Muscle layer of duodenum (tissue), 2 donors: ENCODE measurements at regions not wholly inside any gene's neighbourhood (a gene's known extent, or its start where the extent isn't known, plus 50 kb on each side); places are given as distances from the start of the nearest gene placed in this dataset.

Source experiments
- H3K27ac ChIP-seq: one replicate; pipeline ENCODE4 v1.7.0; 2013; ENCODE audit warnings: mild to moderate bottlenecking, low read length
- H3K27me3 ChIP-seq: one replicate; pipeline ENCODE4 v1.7.0; 2013; ENCODE audit warnings: low read depth, mild to moderate bottlenecking, control low read depth, low read length
- H3K36me3 ChIP-seq, 2 donors: one replicate each; pipeline ENCODE4 v1.7.0; 2013; ENCODE audit warnings: low read length in 2 of 2, control low read depth in 1 of 2, mild to moderate bottlenecking in 1 of 2; ENCODE audit not compliant: insufficient read depth in 2 of 2, control insufficient read depth in 1 of 2
- H3K4me1 ChIP-seq, 2 donors: one replicate each; pipeline ENCODE4 v1.7.0; 2013; ENCODE audit warnings: low read length in 2 of 2, mild to moderate bottlenecking in 2 of 2, control low read depth in 1 of 2, moderate library complexity in 1 of 2; ENCODE audit not compliant: insufficient read depth in 2 of 2, control insufficient read depth in 1 of 2
- H3K4me3 ChIP-seq, 2 donors: one replicate each; pipeline ENCODE4 v1.7.0; 2013; ENCODE audit warnings: low read length in 2 of 2, low read depth in 1 of 2, mild to moderate bottlenecking in 1 of 2
- H3K9me3 ChIP-seq, 2 donors: one replicate each; pipeline ENCODE4 v1.7.0; 2013; ENCODE audit warnings: low read length in 2 of 2, control low read depth in 1 of 2, mild to moderate bottlenecking in 1 of 2; ENCODE audit not compliant: control insufficient read depth in 1 of 2
- donor health status: healthy.

DNA sequence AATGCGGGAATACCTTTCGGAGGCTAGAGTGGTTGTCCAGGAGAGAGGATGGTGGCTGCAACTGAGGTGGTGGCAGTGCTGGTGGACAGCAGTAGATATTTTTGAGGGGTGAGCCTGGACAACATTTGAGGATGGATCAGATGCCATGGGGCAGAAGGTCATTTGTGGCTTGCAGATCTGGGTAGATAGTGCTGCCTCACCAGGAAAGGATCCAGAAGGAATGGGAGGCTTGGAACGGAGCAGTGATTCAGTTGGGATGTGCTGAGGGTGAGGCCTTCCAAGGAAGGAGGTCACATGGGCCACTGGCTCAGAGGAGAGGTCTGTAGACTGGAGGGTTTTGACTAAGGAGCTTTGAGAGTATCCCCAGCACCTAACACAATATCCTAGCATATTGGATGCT is 110.8 kb upstream of the KAZN start:
- Histone ChIP-seq H3K36me3 (no peaks in the 10 kb centered on the region), H3K27ac (no peak overlapping the region), H3K4me3 (no peak overlapping the region), H3K9me3 (no peaks in the 10 kb centered on the region), H3K4me1 (peaks cover 9 to 16% of the 10 kb centered on the region in 2 donors), H3K27me3 (no peaks in the 10 kb centered on the region)

DNA sequence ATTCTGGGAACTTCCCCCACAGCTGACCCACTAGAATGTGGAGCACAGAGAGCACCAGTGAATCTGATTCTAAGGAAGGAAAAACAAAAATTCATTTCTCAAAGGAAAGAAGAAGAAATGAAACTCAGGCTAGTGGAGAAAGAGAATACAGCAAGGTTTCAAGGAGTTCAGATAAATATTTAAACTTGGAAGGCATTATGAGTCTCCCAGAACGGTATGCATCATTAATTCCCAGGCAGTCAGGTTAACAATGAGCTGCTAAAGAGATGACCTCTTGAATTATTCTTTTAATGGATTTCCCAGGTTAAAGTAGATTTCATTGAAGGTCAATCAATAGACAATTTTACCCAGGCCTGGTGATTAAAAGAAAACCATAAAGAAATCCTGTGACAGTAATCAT is 103.6 kb upstream of the KAZN start:
- H3K4me3 ChIP-seq: no peak overlapping the region
- H3K36me3 ChIP-seq: no peaks in the 10 kb centered on the region
- H3K9me3 ChIP-seq: no peaks in the 10 kb centered on the region
- peaks cover 0 to 13% of the 10 kb centered on the region in 2 donors for H3K4me1 ChIP-seq
- no peaks in the 10 kb centered on the region for H3K27me3 ChIP-seq
- no peak overlapping the region for H3K27ac ChIP-seq

DNA sequence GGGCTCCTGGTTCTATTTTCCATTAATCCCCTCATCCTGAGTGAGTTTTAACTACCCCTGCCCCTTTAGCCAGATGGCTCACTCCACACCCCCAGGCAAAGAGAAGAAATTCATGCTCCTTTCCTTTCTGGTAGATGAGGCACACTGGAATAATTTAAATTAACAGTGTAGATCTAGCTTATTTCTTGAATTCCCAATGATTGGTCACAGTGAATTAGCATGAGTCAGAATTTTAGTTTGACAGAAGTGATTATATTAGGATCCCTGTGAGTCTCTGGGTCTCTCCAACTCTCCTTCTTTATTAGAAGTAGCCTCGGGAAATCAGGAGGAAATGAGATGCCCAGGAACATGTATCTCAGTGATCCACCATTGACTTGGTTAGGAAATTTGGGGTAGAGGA is 103.1 kb upstream of the KAZN start:
- Histone ChIP-seq H3K27me3 (no peaks in the 10 kb centered on the region), H3K36me3 (no peaks in the 10 kb centered on the region), H3K4me3 (no peak overlapping the region), H3K9me3 (no peaks in the 10 kb centered on the region), H3K4me1 (peaks cover 0 to 13% of the 10 kb centered on the region in 2 donors), H3K27ac (no peak overlapping the region)

DNA sequence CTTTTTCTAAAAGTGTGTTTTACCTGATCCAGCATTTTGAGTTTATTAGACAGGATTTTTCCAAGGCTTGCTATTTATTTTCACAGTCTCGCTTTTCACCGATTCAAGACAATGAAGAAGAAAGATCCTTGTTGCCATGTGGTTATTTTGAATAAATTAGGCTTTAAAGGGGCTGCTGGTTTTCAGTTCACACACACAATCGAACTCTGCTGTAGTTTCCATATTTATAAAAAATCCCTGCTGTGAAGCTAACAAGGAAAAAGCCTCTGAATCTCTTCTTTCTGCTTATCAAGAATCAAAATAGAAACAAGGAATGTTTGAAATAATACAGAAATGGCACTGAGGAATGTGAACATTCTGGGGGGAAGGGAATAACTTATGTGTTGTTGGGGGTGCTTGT is 102.5 kb upstream of the KAZN start:
- H3K36me3 ChIP-seq: no peaks in the 10 kb centered on the region
- H3K9me3 ChIP-seq: no peaks in the 10 kb centered on the region
- H3K4me3 ChIP-seq: no peak overlapping the region
- no peaks in the 10 kb centered on the region for H3K27me3 ChIP-seq
- peaks cover 0 to 13% of the 10 kb centered on the region in 2 donors for H3K4me1 ChIP-seq
- no peak overlapping the region for H3K27ac ChIP-seq

DNA sequence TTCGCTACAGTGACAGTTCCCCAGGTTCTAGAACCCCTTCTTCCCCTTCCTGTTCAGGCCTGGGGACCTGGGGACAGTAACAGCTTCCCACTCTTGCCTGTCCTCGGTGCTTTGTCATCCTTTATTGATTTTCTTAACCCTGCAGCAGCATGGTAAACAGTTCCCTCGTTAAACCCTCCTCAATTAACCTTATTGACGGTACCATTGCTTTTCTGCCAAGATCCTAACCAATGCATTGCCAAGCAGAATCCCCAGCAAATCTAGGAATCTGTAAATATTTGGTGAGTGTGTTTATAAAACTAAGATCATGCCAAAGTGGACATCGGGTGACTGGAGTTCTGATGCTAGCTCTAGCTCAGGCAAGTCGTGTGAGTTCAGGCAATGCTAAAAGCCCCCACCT is 99.6 kb upstream of the KAZN start:
- Histone ChIP-seq H3K4me1 (peaks cover 0 to 13% of the 10 kb centered on the region in 2 donors), H3K9me3 (no peaks in the 10 kb centered on the region), H3K27me3 (no peaks in the 10 kb centered on the region), H3K4me3 (no peak overlapping the region), H3K36me3 (no peaks in the 10 kb centered on the region), H3K27ac (no peak overlapping the region)

DNA sequence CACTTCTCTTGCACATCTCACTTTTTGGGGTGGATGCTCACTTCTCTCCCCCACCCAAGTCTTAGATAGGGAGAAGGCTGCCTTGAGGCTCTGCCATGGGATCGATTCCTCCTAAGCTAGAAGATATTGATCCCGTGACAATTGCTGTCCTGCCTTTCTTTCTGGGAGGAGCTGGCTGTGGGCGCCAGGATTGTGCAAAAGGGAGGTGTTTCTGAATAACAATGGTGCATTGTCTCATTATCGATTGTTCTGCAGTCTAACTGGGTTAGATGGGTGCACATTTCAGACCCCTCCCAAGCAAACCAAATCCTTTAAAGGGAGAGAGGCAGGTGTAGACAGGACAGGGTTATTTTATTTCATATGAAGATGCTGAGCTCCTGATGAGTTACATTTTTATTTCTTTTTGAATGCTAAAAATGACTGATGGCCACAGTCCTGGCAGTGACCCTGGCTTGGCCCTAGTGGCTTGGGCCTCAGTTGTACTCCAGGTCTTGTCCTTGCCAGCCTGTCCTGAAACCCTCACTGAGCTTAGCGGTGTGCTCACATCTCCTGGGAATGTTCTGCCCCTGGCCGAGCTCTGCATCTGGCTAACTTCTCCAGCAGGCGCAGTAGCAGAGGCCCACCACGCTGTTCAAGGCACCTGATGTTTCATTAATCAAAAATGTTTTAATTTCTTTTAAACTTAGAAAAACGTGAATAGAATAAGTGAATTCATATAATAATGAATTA is 99.0 kb upstream of the KAZN start:
- no peaks in the 10 kb centered on the region for H3K9me3 ChIP-seq
- no peaks in the 10 kb centered on the region for H3K36me3 ChIP-seq
- H3K27ac ChIP-seq: no peak overlapping the region
- peaks cover 0 to 13% of the 10 kb centered on the region in 2 donors for H3K4me1 ChIP-seq
- no peak overlapping the region for H3K4me3 ChIP-seq
- no peaks in the 10 kb centered on the region for H3K27me3 ChIP-seq

DNA sequence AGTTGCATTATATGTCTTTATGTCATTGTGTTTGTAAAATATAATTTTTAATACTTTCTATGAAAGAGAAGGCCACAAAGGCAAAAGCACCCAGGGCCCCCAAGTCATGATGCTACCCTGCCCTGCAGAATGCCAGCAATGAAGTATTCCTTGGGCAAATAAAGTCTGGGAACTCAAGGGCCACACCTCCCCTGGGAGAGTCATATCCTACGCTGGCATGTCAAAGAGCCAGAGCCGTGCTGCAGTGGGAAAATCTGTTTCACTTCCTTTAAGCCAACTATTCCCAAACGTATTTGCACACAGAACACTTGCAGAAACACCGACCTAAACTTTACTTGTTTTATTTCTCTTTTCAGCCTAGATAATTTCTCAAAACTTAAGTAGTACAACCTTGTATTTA is 98.4 kb upstream of the KAZN start:
- H3K4me3 ChIP-seq: no peak overlapping the region
- H3K4me1 ChIP-seq: peaks cover 0 to 10% of the 10 kb centered on the region in 2 donors
- no peak overlapping the region for H3K27ac ChIP-seq
- no peaks in the 10 kb centered on the region for H3K9me3 ChIP-seq
- H3K36me3 ChIP-seq: no peaks in the 10 kb centered on the region
- H3K27me3 ChIP-seq: no peaks in the 10 kb centered on the region

DNA sequence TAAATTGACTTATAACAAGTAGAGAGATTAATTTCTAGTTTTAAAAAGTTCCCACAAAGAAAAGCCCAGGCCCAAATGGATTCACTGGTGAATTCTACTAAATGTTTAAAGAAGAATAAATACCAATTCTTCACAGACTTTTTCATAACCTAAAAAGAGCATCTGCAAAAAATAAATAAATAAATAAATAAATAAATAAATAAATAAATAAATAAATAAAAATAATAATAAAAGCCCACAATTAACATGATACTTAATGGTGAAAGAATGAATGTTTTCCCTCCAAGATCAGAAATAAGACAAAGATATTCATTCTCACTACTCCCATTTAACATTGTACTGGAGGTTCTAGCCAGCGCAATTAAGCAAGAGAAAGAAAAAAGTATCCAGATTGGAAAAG is 97.6 kb upstream of the KAZN start:
- Histone ChIP-seq H3K36me3 (no peaks in the 10 kb centered on the region), H3K27ac (no peak overlapping the region), H3K4me3 (no peak overlapping the region), H3K27me3 (no peaks in the 10 kb centered on the region), H3K4me1 (peaks cover 0 to 10% of the 10 kb centered on the region in 2 donors), H3K9me3 (no peaks in the 10 kb centered on the region)

DNA sequence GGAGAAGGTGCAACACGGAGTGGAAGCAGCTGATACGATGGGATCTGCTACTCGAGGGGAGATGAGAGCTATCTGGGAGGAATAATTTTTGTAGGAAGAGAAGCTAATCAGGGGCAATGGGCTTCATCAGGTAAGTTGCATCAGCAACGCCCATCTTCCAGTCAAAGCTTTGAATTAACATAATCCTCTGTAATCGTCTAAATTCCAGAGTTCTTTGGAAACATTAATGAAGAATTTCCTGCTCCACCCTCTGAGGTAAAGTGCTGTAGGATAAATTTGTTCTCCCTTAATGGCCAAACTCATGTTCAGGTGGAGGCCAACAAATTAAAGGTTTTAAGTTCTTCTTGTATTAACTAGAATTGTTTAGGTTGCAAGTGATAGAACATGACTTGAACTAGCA is 94.0 kb upstream of the KAZN start:
- H3K36me3 ChIP-seq: no peaks in the 10 kb centered on the region
- no peaks in the 10 kb centered on the region for H3K9me3 ChIP-seq
- H3K27me3 ChIP-seq: no peaks in the 10 kb centered on the region
- peaks cover 0 to 16% of the 10 kb centered on the region in 2 donors for H3K4me1 ChIP-seq
- H3K27ac ChIP-seq: no peak overlapping the region
- H3K4me3 ChIP-seq: no peak overlapping the region

DNA sequence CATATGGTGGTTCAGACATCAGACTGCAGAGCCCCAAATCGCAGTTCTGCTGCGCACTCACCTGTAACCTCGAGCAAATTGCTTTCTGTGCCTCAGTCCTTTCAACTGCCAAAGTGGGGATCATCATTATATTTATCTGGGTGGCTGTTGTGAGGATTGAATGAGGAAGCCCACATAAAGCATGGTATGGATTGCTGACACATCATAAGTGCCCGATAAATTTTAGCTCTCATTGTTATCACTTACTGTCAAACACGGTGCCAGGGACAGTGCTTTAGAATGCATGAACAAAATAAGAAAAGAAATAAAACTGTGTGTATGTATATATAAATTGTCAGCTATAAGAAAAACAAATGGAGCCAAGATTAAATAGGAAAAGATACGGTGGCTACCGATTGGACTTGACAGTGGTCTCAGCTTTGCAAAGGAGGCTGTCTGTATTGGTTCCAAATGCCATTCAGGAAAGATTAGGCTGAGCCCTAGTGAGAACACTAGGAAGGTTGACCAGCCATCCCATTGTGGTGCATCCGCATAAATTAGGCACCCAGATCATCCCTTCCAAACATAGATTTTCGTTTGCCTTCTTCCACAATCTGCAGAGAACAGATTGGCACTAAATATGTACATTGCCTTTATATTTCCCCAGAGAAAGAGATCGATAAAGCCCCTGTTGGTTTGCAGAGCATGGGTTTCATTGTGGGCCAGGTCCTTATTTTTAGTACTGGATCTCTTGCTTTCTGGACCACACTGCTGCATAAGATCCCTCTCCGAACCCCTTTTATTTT is 91.8 kb upstream of the KAZN start:
- Histone ChIP-seq H3K4me1 (peaks cover 0 to 18% of the 10 kb centered on the region in 2 donors), H3K36me3 (no peaks in the 10 kb centered on the region), H3K4me3 (no peak overlapping the region), H3K27me3 (no peaks in the 10 kb centered on the region), H3K27ac (no peak overlapping the region), H3K9me3 (no peaks in the 10 kb centered on the region)

DNA sequence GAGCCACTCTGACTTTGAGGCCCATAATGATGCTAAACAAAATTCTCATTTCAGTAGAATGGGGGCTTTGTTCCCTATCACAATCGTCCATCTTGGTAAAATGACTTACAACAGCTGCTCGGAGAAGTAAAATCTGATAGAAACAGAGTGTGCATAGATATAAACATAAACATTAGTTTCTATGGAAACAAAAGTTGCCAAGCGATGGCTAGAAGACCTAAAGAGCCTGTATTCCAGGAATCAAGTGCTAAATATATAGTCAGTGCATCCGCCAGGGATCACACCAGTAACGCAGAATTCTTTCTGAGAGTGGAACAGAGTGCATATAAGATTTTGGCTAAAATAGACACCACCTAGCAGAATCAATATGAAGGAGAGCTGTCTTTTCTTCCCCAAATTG is 91.2 kb upstream of the KAZN start:
- no peaks in the 10 kb centered on the region for H3K36me3 ChIP-seq
- H3K4me1 ChIP-seq: peaks cover 0 to 24% of the 10 kb centered on the region in 2 donors
- H3K27me3 ChIP-seq: no peaks in the 10 kb centered on the region
- no peaks in the 10 kb centered on the region for H3K9me3 ChIP-seq
- H3K27ac ChIP-seq: no peak overlapping the region
- no peak overlapping the region for H3K4me3 ChIP-seq
